SK-N-MC (cell line): ENCODE measurements at regions not wholly inside any gene's neighbourhood (a gene's known extent, or its start where the extent isn't known, plus 50 kb on each side); places are given as distances from the start of the nearest gene placed in this dataset.

Experiments
- DNase-seq: peaks from one replicate; pipeline ENCODE4 v3.0.0-alpha.2; 2011; ENCODE audit warnings: low read depth, low spot score
- H3K27ac ChIP-seq: fragments of 200-600 bp; sonication (generic); 2 replicates; pipeline ENCODE4 v1.5.1; 2016; ENCODE audit warnings: mixed run types
- H3K36me3 ChIP-seq: fragments of 200-600 bp; sonication (generic); 2 replicates; pipeline ENCODE4 v1.6.1; 2017; ENCODE audit warnings: antibody characterized with exemption, low read length, mixed read lengths; ENCODE audit not compliant: insufficient read depth
- H3K4me3 ChIP-seq: fragments of 200-600 bp; sonication (generic); 2 replicates; pipeline ENCODE4 v1.5.1; 2016
- H3K9ac ChIP-seq: fragments of 200-600 bp; sonication (generic); 2 replicates; pipeline ENCODE4 v1.8.0; 2017; ENCODE audit warnings: mixed run types, mixed read lengths; ENCODE audit not compliant: insufficient read length
- H3K9me3 ChIP-seq: fragments of 200-600 bp; sonication (generic); 2 replicates; pipeline ENCODE4 v1.6.1; 2017; ENCODE audit warnings: low read depth, mild to moderate bottlenecking, antibody characterized with exemption, low read length, moderate library complexity, mixed read lengths
- EZH2 ChIP-seq: fragments of 200-600 bp; sonication (generic); IDR thresholded peaks from one replicate; pipeline ENCODE4 v1.6.1; 2017; ENCODE audit warnings: antibody characterized with exemption
- FOXP2 ChIP-seq: optimal IDR thresholded peaks from 2 replicates; pipeline ENCODE3; 2011; ENCODE audit warnings: mild to moderate bottlenecking, moderate library complexity; ENCODE audit not compliant: insufficient read depth; ENCODE audit errors: extremely low read length, control extremely low read depth
- POLR2AphosphoS5 ChIP-seq: IDR thresholded peaks from 2 replicates; pipeline ENCODE4 v1.6.1; 2012; ENCODE audit warnings: mild to moderate bottlenecking, low read depth, low read length, borderline replicate concordance

DNA sequence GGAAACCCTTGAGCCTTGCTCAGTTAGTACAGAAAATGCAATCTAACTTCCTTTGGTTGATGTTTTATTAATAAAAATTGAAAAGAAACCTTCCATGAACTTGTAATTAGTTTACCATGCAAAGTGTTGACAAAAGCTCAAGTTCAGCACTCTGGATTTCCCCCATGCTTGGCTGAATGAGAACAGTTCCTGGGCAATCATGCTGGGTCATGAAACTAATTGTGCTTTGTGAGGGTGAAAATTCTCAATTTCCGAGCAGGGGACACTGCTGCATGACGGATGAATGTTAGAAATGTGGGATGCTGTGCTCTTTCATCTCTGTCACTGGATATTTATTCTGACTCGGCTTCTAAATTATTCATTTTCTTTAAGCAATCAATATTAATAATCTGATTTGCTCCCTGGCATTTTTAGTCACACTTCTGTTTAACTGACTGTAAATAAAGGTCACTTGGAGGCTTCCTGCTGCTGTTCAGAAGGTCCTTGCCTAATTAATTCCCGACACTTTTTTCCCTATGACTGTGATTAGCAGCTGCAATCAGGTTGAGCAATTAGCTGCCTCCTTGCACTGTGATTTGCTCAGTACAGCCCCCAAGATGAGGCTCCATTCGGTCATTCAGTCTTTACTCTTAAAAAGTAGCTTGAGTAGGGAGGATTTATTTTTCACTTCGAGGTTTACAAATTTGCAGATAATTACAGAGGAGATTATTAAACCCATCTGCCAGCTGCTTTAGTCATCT, 678.1 kb upstream of the ZNF608 start:
- no peak overlapping the region for H3K4me3 ChIP-seq
- H3K9ac ChIP-seq: no peak overlapping the region
- DNase-seq: no peak
- H3K36me3 ChIP-seq: no peaks in the 10 kb centered on the region
- TF ChIP-seq FOXP2 (no peak), EZH2 (no peak), POLR2AphosphoS5 (no peak)
- no peaks in the 10 kb centered on the region for H3K9me3 ChIP-seq
- no peak overlapping the region for H3K27ac ChIP-seq

DNA sequence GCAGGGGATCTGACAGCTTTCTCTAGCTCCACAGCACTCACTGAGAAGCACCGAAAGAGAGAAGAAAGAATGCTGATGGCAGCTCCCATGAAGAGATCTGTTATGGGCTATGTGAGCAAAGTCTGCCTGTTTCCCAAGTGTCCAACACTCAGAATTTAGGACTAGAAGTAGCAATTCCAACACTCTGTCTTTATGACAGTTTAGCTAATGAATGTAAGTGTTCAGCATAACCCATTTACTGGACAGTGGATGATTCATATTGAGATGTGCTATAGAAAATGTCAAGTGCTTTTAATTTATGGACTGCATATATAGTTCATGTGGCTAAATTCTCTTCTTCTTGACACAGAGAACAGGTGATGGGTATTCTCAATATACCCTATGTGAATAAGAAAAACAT, 683.1 kb upstream of the ZNF608 start:
- no peak for DNase-seq
- Histone ChIP-seq H3K27ac (no peak overlapping the region), H3K9ac (no peak overlapping the region), H3K36me3 (no peaks in the 10 kb centered on the region), H3K9me3 (no peaks in the 10 kb centered on the region), H3K4me3 (no peak overlapping the region)
- no peak for TF ChIP-seq FOXP2
- no peak for TF ChIP-seq EZH2
- TF ChIP-seq POLR2AphosphoS5: no peak

DNA sequence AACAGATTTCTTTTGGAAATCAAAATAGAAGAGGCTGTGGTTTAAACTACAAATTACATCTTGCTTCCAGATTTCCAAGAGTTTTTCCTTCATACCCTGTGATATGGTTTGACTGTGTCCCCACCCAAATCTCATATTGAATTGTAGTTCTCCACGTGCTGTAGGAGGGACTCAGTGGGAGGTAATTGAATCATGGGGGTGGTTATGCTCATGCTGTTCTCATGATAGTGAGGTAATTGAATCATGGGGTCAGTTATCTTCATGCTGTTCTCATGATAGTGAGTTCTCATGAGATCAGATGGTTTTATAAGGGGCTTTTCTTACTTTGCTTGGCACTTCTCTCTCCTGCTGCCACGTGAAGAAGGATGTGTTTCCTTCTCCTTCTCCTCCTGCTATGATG, 687.0 kb upstream of the ZNF608 start:
- Histone ChIP-seq H3K36me3 (no peaks in the 10 kb centered on the region), H3K9me3 (no peaks in the 10 kb centered on the region)

DNA sequence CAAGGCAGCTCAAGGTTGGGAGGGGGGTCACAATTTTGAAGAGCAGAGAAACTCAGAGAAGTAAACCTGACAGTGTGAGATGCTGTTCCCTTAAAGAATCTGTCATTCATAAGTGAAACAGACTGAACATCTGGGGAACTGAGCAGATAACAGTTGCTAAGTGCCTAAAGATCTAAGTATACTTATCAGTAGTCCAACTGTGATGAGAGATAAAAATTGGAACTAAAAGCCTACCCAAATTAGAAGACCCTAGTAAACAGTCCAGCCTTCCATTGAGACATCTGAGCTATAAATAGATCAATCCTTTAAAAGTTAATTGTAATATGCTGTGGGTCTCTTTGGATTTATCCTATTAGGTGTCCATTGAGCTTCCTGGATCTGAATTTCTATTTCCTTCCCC, 692.8 kb upstream of the ZNF608 start:
- no peaks in the 10 kb centered on the region for H3K36me3 ChIP-seq
- TF ChIP-seq POLR2AphosphoS5 (no peak), FOXP2 (no peak), EZH2 (no peak)

More for the DNA sequence above, 687.0 kb upstream of the ZNF608 start:
- H3K9ac ChIP-seq: no peak overlapping the region
- no peak for TF ChIP-seq EZH2
- no peak for TF ChIP-seq POLR2AphosphoS5
- no peak for TF ChIP-seq FOXP2
- H3K4me3 ChIP-seq: no peak overlapping the region
- DNase-seq: no peak
- H3K27ac ChIP-seq: no peak overlapping the region

DNA sequence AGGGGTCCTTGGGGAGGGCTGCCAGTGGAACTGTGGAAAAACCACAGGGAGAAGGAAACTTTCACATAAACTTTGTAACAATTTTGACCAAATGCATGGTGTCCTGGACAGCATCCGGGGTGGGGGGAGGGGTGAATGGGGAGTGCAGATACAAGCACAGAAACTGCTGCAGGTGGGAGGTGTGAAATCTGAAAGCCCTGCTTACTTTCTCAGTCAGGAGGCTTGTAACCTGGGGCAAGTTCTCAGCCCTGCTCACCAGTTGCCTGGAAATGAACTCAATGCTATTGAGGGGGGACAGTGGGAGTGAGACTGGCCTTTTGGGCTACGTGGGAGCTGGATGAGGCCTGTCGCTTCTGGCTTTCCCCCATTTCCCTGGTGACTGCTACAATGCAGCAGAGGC, 694.5 kb upstream of the ZNF608 start:
- H3K9me3 ChIP-seq: no peaks in the 10 kb centered on the region
- H3K9ac ChIP-seq: no peak overlapping the region
- H3K36me3 ChIP-seq: no peaks in the 10 kb centered on the region
- H3K4me3 ChIP-seq: no peak overlapping the region
- H3K27ac ChIP-seq: no peak overlapping the region
- no peak for DNase-seq
- no peak for TF ChIP-seq POLR2AphosphoS5
- TF ChIP-seq FOXP2: no peak
- no peak for TF ChIP-seq EZH2

More for the DNA sequence above, 692.8 kb upstream of the ZNF608 start:
- H3K27ac ChIP-seq: no peak overlapping the region
- H3K9ac ChIP-seq: no peak overlapping the region
- no peak for DNase-seq
- H3K4me3 ChIP-seq: no peak overlapping the region
- H3K9me3 ChIP-seq: no peaks in the 10 kb centered on the region

DNA sequence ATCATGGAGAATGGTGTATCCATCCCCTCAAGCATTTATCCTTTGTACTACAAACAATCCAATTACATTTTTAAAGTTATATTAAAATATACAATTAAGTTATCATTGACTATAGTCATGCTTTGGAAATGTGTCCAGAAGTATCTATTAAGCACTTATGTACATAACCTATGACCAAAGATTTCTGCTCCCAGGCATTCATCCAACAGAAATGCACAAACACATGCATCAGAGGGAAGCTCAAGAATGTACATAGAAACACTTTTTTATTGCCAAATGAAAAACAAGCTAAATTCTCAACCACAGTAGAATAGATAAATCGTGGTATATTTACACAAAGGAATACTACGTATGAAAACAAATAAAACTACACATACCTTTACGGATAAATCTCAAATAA, 700.5 kb upstream of the ZNF608 start:
- Histone ChIP-seq H3K36me3 (no peaks in the 10 kb centered on the region), H3K9me3 (no peaks in the 10 kb centered on the region), H3K9ac (no peak overlapping the region), H3K27ac (no peak overlapping the region), H3K4me3 (no peak overlapping the region)
- DNase-seq: no peak
- TF ChIP-seq POLR2AphosphoS5 (no peak), EZH2 (no peak), FOXP2 (no peak)

DNA sequence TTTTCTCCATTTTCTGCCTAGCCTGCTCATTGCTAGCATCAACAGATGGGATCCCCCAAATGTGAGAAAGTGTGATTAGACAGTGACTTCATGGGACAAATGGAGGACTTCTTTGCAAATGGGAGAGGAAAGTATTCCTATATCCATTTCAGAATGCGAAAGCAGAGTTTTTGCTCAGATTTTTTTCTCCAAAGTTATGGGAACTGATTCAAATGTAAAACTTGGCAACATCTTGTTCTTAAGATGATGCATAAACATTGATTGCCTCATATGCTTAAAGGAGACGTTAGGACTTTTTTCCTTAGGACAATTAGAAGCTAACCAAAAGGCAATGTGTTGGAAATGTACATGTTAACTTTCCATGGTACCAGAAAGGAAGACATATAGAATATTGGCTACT, 704.3 kb upstream of the ZNF608 start:
- no peaks in the 10 kb centered on the region for H3K9me3 ChIP-seq
- H3K27ac ChIP-seq: no peak overlapping the region
- H3K9ac ChIP-seq: no peak overlapping the region
- H3K4me3 ChIP-seq: no peak overlapping the region
- TF ChIP-seq EZH2 (no peak), POLR2AphosphoS5 (no peak), FOXP2 (no peak)
- DNase-seq: no peak
- no peaks in the 10 kb centered on the region for H3K36me3 ChIP-seq

DNA sequence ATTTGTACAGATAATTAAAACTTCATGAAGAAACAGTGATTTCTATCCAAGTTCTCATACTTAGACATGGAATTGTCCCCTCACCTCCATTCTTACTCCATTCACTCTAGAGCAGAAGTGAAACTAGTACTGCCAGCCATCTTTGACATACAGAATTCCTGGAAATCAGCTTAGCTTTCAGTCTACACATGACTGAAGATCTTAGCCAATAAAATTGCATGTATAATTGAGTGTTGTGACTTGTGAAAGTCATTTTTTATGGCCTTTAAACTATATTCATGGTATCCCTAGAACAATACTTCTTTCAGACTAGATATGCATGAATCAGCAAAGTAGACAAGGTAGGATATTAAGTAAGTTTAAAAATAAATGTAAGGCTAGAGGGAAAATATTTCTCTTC, 705.2 kb upstream of the ZNF608 start:
- Histone ChIP-seq H3K36me3 (no peaks in the 10 kb centered on the region), H3K9me3 (no peaks in the 10 kb centered on the region), H3K27ac (no peak overlapping the region), H3K9ac (no peak overlapping the region), H3K4me3 (no peak overlapping the region)
- TF ChIP-seq EZH2 (no peak), FOXP2 (no peak), POLR2AphosphoS5 (no peak)
- no peak for DNase-seq

DNA sequence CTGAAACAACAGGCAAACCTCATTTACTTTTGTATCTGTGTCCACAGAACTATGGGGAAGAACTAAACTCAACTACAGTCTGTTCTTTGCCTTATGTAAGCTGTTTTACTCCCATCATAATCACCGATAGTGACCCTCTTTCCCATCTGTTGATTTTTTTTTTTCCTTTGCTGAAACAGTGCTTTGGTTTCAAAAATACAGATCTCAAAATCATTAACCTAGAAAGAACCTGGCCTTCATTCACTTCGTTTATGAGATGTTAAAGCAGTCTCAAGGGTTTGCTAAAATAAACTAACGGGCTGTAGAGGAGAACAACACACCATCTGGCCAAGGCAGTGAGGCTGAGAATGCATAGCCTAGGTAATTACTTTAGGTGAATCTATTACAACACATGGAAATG, 706.6 kb upstream of the ZNF608 start:
- H3K9ac ChIP-seq: no peak overlapping the region
- no peak overlapping the region for H3K4me3 ChIP-seq
- no peak for TF ChIP-seq POLR2AphosphoS5
- no peak for TF ChIP-seq EZH2
- no peak for TF ChIP-seq FOXP2
- no peaks in the 10 kb centered on the region for H3K9me3 ChIP-seq
- H3K27ac ChIP-seq: no peak overlapping the region
- no peak for DNase-seq
- H3K36me3 ChIP-seq: no peaks in the 10 kb centered on the region
